Stimulated activated CD8-positive, alpha-beta memory T cell treated with anti-CD3 and anti-CD28 coated beads, Interleukin-12 subunit alpha, Interleukin-12 subunit beta, amount 100 ng/mL, for 24 hours (primary cell): ENCODE measurements at regions not wholly inside any gene's neighbourhood (a gene's known extent, or its start where the extent isn't known, plus 50 kb on each side); places are given as distances from the start of the nearest gene placed in this dataset.

ENCODE experiments used
- DNase-seq: peaks from one replicate; pipeline ENCODE4 v3.0.0-alpha.2; 2020; ENCODE audit errors: extremely low read depth

DNA sequence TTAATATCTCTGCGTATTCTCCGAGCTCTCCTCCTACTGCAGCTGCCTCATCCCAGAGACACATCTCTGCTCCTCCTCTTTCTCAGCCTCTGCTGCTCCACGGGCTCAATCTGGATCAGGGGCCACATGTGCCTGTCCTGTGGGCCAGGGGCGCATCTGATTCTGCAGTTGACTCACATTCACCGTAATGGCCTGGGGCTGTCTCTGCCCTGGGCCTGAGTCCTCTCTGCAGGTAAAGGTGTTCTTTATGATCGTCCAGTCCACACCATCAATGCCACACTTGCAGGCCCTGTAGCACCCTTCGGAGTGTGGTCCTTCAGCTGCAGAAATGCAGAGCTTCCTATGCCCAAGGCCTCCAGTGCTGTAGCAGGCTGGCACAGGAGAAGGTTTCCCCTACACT is 154.5 kb downstream of the OAT start:
- DNase-seq, result no peak

DNA sequence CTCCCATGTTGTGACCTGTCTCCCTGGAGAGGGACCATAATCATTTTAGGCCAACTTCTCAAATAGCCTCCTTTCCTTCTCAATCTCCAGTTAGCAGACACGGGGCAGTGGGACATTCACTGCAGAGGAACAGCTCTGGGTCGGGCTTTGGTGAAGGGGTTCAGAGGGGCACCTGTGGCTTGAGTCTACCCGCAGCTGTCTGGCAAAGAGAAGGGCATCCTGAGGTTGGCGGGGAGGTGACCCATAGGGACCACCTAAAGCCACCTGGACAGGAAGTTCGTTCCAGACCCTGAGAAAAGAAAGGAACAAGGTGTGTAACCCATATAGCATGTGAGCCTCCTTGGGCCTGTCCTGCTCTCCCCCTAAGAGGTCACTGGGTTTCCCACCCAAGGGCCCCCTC is 155.0 kb downstream of the OAT start:
- DNase-seq, result no peak

DNA sequence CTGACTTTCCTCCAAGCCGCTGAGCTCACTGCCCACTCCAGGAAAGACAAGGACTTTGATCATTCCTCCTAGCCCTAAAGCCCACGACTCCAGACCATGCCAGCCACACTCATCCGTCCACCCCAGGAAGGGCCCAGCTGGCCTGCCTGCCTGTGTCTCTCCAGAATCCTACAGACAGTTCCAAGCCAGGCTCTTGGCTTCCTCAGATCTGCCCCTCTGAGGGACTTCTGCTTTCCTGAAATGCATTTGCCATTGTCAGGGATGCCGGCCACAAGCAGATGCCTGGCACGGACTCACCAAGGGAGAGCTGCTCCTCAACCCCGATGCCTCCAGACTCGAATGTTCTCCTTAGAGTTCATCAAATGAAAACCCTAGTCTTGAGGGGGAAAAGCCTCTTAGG is 155.8 kb downstream of the OAT start:
- DNase-seq, result no peak

DNA sequence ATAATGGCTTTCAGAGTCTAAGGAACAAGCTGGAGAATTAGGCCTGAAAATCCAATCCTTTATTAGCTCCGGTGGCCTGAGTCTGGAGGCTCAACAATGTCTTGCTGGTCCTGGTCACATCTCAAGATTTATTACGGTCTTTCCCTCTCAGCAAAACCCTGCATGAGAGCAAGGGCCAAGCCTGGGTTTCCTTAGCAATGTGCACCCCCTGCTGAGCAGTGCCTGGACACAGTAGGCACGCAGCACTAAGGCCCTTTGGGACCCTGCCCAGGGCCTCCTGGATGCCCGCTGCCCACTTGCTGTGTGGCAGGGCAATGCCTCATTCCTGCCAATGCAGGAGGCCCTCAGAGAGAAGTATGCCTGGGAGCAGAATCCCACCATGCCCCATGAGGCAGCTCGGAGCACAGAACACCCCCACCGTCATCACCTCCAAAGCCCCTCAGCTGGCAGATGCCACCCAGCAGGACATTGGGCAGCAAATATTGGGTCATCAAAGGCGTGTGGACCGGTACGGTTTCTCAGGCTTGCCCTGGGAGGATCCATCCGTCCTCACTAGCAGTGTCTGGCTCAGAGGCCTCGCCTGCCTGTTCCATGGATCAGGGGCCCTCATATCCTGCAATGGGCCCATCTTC is 156.4 kb downstream of the OAT start:
- DNase-seq, result no peak

DNA sequence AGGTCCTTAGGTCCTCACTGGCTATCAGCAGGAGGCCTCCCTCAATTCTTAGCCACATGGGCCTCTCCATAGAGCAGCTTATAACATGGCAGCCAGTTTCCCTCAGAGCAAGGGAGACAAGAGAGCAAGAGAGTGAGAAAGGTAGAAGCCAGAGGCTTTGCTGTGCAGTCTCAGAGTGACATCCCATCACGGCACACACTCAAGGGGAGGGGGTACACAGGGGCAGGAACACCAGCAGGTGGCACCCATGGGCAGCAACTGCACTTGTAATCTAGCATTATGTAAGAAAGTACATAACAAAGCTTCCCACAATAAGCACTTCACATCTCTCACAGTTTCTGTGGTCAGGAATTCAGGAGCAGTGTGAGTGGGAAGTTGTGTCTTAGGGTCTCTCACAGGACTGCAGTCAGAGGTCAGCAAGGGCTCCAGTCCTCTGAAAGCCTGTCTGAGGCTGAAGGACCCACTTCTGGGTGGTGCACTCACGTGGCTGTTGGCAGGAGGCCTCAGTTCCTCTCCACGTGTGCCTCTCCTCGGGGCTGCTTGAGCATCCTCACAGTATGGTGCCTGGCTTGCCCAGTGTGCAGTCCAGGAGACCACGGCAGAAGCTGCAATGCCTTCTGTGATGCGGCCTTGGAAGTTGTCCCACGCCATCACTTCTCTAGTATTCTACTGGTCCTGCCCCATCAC is 159.4 kb downstream of the OAT start:
- DNase-seq, result no peak

DNA sequence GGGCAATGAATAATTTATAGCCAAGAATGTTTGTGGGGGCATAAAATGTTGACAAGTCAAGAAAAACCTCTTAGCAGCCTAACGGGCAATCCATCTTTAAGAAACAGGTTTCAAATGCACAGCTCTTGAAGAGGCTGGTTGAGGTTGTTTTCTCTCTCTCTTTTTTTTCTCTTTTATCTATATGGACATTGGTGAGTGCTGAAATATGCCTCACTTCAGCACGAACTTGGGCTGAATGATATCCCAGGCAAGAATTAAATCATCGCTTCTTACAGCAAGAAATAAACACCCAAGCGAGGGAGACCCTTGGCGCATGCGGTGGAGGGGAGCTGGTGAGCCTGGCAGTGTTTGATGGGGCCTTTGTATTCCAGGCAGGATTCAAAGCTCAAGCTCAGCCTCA is 160.9 kb downstream of the OAT start:
- no peak for DNase-seq

DNA sequence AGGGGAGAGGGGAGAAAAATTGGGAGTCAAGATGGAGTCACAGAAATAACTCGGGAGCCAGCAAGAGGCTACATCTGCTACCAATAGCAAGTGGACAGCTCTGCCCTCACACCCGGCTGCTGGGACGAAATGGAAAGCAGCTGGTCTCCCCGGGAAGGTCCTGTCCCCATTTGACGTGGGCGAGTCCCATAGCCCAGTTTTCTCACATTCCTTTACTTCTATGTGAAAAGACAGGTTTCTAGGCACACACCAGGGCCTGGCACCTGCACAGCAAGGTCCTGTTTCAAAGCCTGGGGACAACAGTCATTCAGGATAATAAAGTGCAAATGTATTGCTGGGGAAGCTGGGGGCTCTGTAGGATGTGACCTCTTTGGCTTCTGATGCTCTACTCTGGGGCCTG is 162.6 kb downstream of the OAT start:
- DNase-seq, result no peak

DNA sequence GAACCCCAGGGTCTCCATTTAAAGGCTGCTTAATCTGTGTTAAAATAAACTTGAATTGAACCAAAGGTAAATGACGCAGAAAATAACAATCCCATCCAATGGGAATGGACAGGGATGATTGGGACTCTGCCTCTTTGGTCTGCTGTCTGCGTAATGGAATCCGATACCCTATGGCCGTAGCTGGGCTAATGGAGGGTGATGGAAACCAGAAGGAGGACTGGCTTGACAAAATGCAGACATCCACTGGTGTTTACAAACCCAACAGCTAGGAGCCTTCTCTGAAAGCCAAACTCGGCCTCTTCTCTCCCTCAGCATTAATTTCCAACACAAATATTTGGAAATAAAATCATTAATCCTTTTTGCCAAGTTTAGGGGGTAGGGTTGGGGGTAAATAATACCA is 162.2 kb upstream of the CHST15 start:
- DNase-seq, result no peak

DNA sequence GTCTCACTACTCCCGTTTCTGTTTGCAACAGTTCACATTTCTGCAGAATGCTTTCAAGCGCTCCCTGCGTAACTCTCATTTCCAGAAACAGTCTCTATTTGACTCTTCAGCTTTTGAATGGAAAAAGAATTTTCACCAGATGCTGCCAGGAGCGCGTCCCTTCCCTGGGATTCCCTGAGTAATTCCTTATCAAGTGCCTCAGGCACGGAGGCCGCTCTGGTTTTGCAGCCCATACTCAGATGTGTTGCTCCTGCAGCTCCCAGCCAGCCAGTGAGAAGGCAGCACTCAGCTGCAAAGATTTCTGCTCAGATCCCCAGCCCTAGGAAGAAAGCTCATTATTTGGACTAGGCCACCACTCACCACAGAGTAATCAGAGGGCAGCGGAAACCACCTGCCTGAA is 161.1 kb upstream of the CHST15 start:
- DNase-seq, result no peak

DNA sequence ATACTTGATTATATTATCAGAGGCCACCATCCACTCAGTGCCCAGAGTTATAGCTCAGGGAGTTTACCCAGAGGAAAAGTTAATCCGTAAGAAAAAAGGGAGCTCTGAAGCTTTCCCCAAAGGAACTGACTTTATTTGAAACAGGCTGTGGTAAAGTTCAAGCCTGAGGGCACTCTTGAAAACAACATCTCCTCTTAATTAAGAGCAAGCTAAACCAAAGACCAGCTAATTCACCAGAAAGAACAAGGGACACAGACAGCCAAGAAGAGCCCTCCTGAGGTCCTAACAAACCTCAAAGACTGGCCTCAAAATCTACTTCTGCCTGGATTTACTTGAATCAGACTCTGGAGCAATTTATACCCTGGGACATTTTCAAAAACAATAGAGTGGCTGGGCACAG is 159.6 kb upstream of the CHST15 start:
- DNase-seq, result no peak

DNA sequence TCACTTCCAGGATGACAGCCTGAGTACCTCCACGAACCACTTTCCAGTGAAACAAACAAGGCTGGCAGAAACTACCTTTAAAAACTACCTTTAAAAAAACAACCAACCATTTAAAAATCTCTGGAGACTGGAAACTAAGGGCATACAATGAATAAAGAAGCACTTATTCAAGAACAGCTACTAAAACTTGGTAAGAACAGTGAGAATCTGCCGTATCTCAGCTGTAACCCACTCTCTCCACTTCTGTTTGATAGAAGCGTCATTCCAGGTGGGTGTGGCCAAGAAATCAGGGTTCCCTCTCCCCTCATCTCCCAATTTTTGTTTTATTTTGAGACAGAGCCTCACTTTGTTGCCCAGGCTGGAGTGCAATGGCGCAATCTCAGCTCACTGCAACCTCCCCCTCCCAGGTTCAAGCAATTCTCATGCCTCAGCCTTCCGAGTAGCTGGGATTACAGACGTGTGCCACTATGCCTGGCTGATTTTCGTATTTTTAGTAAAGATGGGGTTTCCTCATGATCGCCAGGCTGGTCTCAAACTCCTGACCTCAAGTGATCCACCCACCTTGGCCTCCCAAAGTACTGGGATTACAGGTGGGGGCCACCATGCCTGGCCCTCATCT is 158.8 kb upstream of the CHST15 start:
- no peak for DNase-seq

DNA sequence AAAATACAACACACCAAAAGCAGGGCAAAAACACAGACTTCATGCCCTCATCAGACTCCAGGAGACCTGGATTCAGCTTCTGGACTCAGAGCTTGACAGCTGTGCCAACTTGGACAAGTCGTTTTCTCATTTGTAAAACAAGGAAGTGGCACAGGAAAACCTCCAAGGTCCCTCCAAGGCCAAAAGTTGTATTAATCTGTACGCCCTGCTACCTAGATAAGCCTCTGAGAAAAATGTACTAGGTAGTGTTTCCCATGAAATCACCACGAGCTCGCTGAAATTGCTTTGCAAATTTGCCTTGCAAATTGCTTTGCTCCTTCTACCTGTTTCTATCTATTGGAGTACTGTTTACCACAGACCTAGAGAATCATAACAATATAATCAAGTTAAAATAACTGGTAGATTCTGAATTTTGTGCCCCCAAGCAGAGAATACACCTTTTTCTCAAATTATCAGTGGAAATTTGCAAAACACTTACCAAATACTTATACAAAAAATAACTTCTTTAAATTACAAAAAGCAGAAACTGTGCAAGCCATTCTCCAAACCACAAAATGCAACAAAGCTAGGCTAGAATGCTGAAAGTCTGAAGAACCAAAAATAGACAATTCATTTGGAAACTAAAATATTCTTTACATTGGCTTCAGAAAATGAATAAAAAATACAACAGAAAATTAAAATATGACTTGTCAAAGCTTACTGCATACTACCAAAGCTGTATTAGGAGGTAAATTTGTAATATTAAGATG is 158.1 kb upstream of the CHST15 start:
- DNase-seq, result no peak

DNA sequence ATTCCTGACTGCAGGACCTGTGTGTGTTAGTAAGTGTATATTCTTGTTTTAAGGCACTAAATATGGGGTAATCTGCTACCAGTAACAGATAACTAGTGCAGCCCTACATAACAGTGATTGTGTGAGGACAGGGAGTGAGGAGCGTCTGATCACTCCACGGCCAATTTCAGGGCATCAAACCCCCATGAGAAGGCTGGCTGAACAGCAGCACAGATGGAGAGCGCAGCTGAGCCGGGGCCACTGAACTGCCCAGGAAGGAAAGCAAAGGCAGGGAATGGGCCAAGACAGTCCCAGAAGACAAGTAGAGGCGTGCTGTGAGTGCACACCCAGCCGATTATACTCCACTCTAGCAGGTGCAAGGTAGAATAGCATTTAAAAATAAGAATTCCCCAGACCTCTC is 157.1 kb upstream of the CHST15 start:
- no peak for DNase-seq

DNA sequence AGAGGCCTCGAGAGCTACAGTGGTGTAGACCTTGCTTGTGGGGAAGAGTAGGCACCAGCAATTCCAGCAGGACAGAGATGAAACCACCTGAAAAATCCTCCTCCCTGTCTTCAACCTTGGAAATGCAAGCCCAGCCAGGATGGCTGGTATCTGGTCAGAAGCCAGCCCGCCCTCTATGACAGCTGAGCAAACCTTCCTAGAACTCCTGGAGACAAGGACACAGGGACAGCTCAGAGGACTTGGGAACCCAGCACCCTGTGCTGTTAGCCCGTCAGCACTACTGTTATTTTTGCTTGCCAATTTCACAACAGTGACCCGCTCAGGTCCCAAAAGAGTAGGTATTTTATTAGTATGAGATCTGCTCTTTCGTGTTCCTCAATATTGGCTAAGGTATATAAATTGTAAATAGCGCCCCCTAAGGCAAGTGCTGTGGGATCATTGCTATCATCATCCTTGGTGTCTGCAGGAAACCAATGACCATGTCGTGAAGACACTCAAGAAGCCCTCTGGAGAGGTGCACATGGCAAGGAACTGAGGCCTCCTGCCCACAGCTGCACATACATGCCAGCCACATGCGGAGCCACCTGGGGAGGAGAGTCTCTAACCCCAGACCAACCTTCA is 156.5 kb upstream of the CHST15 start:
- DNase-seq, result no peak

DNA sequence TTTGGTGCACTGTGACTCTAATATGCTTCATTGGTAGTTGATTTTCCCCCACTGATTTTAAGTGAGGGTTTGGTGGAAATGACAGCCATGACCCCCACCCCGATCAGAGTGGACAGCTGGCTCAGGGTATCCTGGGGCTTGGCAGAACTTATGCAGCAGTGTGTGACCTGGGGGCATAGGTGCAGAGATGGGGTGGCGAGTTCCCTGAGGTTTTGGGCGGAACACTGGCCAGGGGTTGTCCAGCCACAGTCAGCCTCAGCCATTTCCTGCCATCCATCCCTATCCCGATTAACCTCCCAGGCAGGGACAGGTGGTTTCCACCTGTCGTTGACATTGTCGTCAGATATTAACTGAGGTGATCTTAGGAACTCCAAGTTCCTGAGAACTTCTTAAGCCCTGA is 155.8 kb upstream of the CHST15 start:
- no peak for DNase-seq

DNA sequence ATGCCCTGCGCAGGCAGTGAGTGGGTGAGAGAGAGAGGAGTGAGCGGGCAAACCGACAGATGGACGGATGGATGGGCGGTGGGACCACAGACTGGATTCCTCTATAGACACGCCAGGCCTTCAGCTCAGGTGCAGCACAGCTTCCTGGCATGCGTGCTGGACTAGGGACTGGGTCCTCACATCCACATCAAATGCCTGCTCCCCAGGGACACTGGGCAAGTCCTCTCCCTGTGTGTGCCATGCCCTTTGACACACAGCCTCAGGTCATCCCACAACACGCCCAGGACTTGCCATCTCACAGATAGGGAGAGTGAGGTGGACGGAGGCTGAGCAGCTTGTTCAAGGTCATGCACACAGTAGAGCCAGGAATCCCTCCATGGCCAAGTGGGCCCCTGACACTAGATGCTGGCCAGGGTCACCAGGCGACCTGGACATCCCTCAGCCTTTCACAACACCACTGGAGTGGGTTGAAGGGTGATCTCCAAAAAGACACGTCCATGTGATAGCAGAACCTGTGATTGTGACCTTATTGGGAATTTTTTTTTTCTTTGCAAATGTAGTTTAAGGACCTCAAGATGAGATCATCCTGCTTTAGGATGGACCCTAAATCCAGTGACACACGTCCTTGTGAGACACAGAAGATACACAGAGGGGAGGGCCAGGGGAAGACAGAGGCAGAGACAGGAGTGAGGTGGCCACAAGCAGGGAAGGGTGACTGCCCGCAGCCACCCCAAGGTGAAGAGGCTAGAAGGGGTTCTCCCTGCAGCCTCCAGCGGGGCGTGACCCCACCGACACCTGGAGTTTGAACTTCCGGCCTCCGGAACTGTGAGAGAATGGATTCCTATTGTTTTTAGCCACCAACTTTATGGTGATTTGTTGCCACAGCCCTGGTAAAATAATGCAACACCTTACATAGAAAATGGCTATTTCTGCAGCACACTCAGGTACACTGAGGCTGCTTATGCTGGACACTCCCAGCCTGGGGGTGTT is 155.0 kb upstream of the CHST15 start:
- no peak for DNase-seq

DNA sequence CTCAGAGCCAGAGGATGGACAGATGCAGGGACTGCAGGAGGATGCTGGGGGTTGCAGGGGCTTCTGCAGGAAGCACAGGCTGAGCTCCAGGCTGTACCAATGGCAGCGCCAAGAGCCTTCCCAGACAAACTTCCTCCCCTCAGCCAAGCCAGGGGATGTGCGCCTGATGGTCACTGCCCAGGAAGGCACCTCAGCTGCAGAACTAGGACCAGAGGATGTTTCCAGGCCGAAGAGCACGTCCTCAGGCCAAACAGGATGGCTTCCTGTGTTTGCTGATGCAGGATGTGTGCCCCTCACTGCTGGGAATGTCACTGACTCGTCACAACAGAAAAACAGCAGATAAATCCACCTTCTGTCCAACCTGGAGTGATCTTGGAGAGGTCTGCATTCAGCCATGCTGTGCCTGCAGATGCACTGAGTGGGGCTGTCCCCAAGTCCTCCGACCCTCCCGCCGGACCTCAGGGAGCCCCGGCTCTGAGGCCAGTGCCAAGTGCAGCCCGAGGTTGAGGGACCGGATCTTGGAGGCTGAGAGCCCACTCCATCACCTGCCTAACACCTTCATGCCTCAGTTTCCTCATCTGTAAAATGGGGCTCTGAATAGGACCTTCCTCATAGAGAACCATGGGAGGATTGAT is 152.5 kb upstream of the CHST15 start:
- DNase-seq, result no peak

DNA sequence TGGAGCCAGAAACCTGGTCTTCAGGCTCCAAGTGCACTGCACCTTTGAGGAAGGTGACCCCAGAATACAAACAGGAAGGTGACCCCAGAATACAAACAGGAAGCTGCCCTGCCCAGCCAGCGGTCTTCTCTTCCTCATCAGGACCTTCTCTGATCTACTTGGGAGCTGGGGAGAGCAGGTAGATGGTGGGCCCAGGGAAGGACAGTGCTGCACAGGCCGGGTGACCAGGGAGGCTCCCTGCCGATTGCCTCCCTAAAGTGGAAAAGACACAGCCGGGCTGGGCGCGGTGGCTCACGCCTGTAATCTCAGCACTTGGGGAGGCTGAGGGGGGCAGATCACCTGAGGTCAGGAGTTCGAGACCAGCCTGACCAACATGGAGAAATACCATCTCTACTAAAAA is 151.8 kb upstream of the CHST15 start:
- DNase-seq, result no peak

DNA sequence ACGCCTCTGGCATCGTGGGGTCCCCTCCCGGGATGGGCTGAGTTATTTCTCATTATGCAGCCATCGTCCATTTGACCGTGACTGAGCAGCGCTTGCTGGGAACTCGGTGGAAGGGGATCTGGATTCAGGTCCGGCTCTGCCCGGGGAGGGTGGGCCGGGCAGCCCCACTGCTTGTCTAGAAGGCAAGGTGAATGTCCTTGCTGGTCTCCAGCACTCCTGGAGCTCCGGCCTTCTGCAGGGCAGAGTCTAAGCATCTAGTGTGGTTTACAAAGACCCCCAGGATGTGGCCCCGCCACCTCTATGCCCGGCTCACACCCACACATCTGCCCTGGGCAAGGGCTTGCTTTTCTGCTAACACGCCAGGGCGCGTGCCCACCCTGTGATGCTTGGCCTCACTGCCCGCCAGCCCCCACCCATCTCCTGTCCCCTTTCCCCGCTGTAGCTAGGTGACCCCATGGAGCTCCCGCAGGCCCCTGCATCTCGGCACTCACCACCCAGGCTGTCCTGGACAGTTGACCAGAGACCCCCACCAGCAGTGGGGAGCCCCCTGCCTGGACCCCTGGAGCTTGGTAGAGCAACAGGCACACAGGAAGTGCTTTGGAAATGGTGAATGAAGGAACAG is 151.0 kb upstream of the CHST15 start:
- DNase-seq, result no peak

DNA sequence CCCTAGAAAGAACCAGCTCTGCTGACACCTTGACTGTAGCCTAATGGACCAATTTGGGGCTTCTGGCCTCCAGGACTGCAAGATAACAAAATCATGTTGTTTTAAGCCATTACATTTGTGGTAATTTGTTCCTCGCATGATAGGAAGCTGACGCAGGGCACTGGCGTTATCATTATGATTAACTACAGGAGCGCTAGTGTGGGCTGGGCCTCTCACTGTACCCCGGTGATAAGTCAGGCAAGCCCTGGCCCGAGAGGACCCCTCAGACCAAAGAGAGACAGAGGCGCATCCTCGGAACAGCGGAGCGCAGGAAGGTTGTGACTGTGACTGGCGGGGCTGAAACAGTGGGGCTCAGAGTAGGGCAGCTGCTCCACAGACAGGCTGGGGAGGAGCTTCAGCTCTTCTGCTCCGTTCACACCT is 150.3 kb upstream of the CHST15 start:
- no peak for DNase-seq
